ENCODE measurements at regions not wholly inside any gene's neighbourhood (a gene's known extent, or its start where the extent isn't known, plus 50 kb on each side); places are given as distances from the start of the nearest gene placed in this dataset.
"Not testable (repeated sequence)": the region's sequence is repeated elsewhere in the genome, so short reads cannot be mapped to it uniquely, and the experiment has no call there.

DNA sequence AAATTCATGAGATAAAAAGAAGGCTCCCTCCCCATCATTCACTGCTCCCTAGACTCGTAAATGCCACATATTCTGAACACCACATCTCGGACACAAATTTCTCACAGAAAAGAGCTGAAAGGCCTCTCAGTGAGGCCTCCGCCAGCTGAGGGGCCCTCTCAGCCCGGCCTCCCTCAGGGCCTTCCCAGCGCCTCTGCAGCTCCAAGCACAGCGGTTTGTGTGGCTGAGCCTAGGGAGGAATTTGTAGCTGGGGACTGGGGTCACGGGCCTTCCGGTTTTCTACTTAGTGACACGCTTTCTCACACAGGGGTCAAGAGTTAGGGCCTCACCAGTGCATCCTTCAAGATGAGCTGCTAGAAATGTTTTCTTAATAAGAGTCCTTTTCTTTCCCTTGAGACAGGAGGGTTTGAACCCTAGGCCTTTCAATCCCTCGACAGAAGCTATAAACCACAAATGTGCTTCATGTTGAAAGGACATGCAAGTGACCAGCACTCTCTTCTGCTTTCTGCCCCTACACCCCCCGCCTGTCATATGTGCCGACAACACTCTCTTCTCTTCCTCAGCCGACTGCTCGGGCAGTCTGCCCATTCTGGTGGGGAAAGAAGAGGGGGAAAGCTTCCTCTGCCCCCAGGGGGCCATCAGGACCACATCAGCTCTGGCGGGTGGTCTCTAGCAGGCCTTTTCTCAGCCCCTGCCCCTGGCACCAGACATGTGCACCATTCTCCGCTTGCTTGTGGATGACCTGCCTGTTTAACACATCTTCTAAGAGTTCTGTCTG, 104.9 kb downstream of the CHIC2 start:
- Histone ChIP-seq H3K27me3 (ENCODE audit: insufficient read depth, insufficient read length) (no peaks in the 10 kb centered on the region), H3K36me3 (ENCODE audit: insufficient read depth, insufficient read length, low read length) (no peaks in the 10 kb centered on the region), H3K4me3 (ENCODE audit: insufficient read length, low read depth) (no peak overlapping the region), H3K4me1 (ENCODE audit: insufficient read depth, insufficient read length) (no peaks in the 10 kb centered on the region), H3K9me3 (ENCODE audit: insufficient read depth, low read length) (no peaks in the 10 kb centered on the region), H3K9ac (ENCODE audit: insufficient read length, low read depth) (no peak overlapping the region)
- no peak for DNase-seq (ENCODE audit: low read depth, low spot score)
- no peak for TF ChIP-seq SUZ12 (IDR thresholded peaks at IDR 0.05; ENCODE audit: extremely low read depth, insufficient read depth, insufficient read length)
- no peak for TF ChIP-seq YY1 (IDR thresholded peaks at IDR 0.05; ENCODE audit: insufficient read depth, insufficient read length)
- no peak for TF ChIP-seq ZNF274 (IDR thresholded peaks at IDR 0.05; ENCODE audit: low read depth, low read length)

DNA sequence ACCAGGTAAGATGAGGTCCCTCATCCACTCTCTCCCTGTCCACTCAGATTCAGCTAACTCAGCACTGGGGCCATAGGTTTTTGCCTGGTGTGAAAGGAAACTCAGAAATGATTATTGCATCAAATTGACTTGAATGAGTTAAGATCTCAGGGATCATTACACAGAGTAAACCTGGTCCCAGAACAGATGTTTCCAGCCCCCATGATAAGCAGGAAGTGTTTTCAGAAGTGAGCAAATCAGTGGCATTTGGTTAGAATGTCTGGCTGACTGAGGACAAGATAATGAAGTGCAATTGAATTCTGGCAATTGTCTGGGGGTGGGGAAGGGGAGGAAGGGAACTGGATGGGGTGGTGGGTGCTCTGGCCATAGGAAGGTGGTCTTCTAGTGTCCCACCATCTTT, 108.0 kb downstream of the CHIC2 start:
- Histone ChIP-seq H3K4me1 (ENCODE audit: insufficient read depth, insufficient read length) (no peaks in the 10 kb centered on the region), H3K36me3 (ENCODE audit: insufficient read depth, insufficient read length, low read length) (no peaks in the 10 kb centered on the region), H3K27me3 (ENCODE audit: insufficient read depth, insufficient read length) (no peaks in the 10 kb centered on the region), H3K9me3 (ENCODE audit: insufficient read depth, low read length) (no peaks in the 10 kb centered on the region), H3K4me3 (ENCODE audit: insufficient read length, low read depth) (no peak overlapping the region), H3K9ac (ENCODE audit: insufficient read length, low read depth) (no peak overlapping the region)
- DNase-seq (ENCODE audit: low read depth, low spot score): no peak
- TF ChIP-seq SUZ12 (IDR thresholded peaks at IDR 0.05; ENCODE audit: extremely low read depth, insufficient read depth, insufficient read length) (no peak), YY1 (IDR thresholded peaks at IDR 0.05; ENCODE audit: insufficient read depth, insufficient read length) (no peak), ZNF274 (IDR thresholded peaks at IDR 0.05; ENCODE audit: low read depth, low read length) (no peak)

DNA sequence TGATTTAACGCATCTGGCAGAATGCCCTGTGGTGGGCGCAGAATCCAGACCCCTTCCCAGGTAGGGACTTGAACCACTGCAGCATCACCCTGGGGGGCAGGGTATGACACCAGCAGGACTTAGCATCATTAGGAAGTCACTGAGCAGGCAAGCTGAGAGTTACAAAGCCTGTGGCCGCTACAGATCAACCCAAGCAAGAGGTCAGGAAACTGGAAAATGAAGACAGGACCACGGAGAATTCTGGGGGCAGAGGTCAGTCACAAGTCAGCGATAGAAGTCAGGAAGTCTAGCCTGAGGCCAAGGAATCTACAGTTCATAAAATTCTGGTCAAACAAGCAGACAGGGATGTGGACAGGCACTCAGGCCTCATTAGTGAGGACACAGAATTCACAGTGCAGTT, 108.4 kb downstream of the CHIC2 start:
- Histone ChIP-seq H3K27me3 (ENCODE audit: insufficient read depth, insufficient read length) (no peaks in the 10 kb centered on the region), H3K9me3 (ENCODE audit: insufficient read depth, low read length) (no peaks in the 10 kb centered on the region)

DNA sequence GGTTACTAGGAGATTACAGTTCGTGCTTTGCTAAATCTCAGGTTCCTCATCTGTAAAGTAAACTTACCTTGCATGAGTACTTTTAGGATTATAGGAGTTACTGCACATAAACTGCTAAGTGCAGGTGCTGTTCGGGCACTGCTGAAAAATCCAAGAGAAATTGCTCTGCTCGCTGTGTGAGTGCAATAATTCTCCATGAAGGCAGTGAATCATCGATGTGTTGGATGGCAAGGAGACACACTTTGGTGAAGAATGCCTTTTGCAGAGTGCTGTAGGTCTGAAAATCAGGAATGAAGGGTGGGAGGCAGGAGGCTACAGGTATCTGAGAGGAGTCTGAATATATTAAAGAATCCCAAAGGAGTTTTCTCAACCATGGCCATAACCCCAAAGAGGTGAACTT, 113.0 kb downstream of the CHIC2 start:
- no peak overlapping the region for H3K4me3 ChIP-seq (ENCODE audit: insufficient read length, low read depth)
- DNase-seq (ENCODE audit: low read depth, low spot score): no peak
- no peaks in the 10 kb centered on the region for H3K9me3 ChIP-seq (ENCODE audit: insufficient read depth, low read length)
- H3K27me3 ChIP-seq (ENCODE audit: insufficient read depth, insufficient read length): no peaks in the 10 kb centered on the region
- H3K36me3 ChIP-seq (ENCODE audit: insufficient read depth, insufficient read length, low read length): no peaks in the 10 kb centered on the region
- H3K9ac ChIP-seq (ENCODE audit: insufficient read length, low read depth): no peak overlapping the region
- no peaks in the 10 kb centered on the region for H3K4me1 ChIP-seq (ENCODE audit: insufficient read depth, insufficient read length)
- TF ChIP-seq SUZ12 (IDR thresholded peaks at IDR 0.05; ENCODE audit: extremely low read depth, insufficient read depth, insufficient read length) (no peak), ZNF274 (IDR thresholded peaks at IDR 0.05; ENCODE audit: low read depth, low read length) (no peak), YY1 (IDR thresholded peaks at IDR 0.05; ENCODE audit: insufficient read depth, insufficient read length) (no peak)

More for the DNA sequence above, 108.4 kb downstream of the CHIC2 start:
- no peak for TF ChIP-seq SUZ12 (IDR thresholded peaks at IDR 0.05; ENCODE audit: extremely low read depth, insufficient read depth, insufficient read length)
- TF ChIP-seq ZNF274 (IDR thresholded peaks at IDR 0.05; ENCODE audit: low read depth, low read length): no peak
- TF ChIP-seq YY1 (IDR thresholded peaks at IDR 0.05; ENCODE audit: insufficient read depth, insufficient read length): no peak
- DNase-seq (ENCODE audit: low read depth, low spot score): no peak
- H3K9ac ChIP-seq (ENCODE audit: insufficient read length, low read depth): no peak overlapping the region
- H3K4me1 ChIP-seq (ENCODE audit: insufficient read depth, insufficient read length): no peaks in the 10 kb centered on the region
- H3K4me3 ChIP-seq (ENCODE audit: insufficient read length, low read depth): no peak overlapping the region
- H3K36me3 ChIP-seq (ENCODE audit: insufficient read depth, insufficient read length, low read length): no peaks in the 10 kb centered on the region

DNA sequence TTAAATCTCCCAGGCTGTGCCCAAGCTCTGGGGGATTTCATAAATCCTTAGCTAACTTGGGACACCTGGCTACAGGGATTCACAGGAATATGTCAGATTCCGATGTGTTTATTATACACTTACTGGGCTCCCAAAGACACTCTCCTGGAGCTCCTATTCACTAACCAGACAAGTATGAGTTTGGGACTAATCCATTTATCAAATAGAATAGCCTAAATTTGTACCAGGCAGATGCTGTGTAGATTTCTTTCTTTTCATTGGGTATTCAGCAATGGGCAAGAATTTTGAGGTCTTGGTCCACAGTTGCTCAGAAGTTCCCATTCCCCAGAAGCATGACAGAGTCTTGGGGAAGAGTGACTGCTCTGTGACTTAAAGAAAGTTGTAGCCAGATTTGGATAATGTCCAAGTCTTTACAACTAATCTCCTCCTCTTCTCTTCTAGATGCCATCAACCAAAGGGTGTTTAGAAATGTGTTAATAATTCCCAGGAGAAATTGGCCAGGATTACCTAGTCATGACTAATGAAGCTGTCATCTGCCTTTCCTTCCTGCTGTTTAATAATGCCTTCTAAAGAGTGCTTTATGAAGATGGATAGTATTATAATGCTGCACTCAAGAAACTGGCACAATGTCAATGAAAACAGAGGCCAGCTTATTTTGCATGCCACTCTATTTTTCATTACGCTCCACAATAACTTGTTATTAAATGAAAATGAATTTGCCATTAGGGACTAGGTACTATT, 120.9 kb downstream of the CHIC2 start:
- H3K4me1 ChIP-seq (ENCODE audit: insufficient read depth, insufficient read length): no peaks in the 10 kb centered on the region
- H3K9ac ChIP-seq (ENCODE audit: insufficient read length, low read depth): no peak overlapping the region
- no peak for DNase-seq (ENCODE audit: low read depth, low spot score)
- no peaks in the 10 kb centered on the region for H3K9me3 ChIP-seq (ENCODE audit: insufficient read depth, low read length)
- no peak overlapping the region for H3K4me3 ChIP-seq (ENCODE audit: insufficient read length, low read depth)
- H3K27me3 ChIP-seq (ENCODE audit: insufficient read depth, insufficient read length): no peaks in the 10 kb centered on the region
- no peaks in the 10 kb centered on the region for H3K36me3 ChIP-seq (ENCODE audit: insufficient read depth, insufficient read length, low read length)
- no peak for TF ChIP-seq ZNF274 (IDR thresholded peaks at IDR 0.05; ENCODE audit: low read depth, low read length)
- TF ChIP-seq SUZ12 (IDR thresholded peaks at IDR 0.05; ENCODE audit: extremely low read depth, insufficient read depth, insufficient read length): no peak
- TF ChIP-seq YY1 (IDR thresholded peaks at IDR 0.05; ENCODE audit: insufficient read depth, insufficient read length): no peak

DNA sequence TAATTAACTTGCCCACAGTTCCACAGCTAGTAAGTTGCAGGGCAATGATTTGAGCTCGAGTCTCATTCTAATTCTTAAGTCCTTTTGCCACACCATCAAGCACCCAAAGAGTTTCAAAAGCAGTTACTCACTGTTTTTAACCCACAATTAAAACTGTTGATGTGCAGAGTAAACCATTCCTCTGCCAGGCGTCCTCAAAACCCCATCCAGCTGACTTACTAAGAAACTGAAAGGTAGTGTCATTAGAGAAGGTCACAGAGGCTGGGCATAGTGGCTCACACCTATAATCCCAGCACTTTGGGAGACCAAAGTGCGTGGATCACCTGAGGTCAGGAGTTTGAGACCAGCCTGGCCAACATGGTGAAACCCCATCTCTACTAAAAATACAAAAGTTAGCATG, 121.7 kb downstream of the CHIC2 start:
- no peaks in the 10 kb centered on the region for H3K36me3 ChIP-seq (ENCODE audit: insufficient read depth, insufficient read length, low read length)
- no peak overlapping the region for H3K9ac ChIP-seq (ENCODE audit: insufficient read length, low read depth)
- no peaks in the 10 kb centered on the region for H3K4me1 ChIP-seq (ENCODE audit: insufficient read depth, insufficient read length)
- no peak for DNase-seq (ENCODE audit: low read depth, low spot score)
- H3K9me3 ChIP-seq (ENCODE audit: insufficient read depth, low read length): no peaks in the 10 kb centered on the region
- TF ChIP-seq SUZ12 (IDR thresholded peaks at IDR 0.05; ENCODE audit: extremely low read depth, insufficient read depth, insufficient read length): no peak
- no peak for TF ChIP-seq ZNF274 (IDR thresholded peaks at IDR 0.05; ENCODE audit: low read depth, low read length)
- TF ChIP-seq YY1 (IDR thresholded peaks at IDR 0.05; ENCODE audit: insufficient read depth, insufficient read length): no peak
- H3K4me3 ChIP-seq (ENCODE audit: insufficient read length, low read depth): no peak overlapping the region
- H3K27me3 ChIP-seq (ENCODE audit: insufficient read depth, insufficient read length): no peaks in the 10 kb centered on the region

DNA sequence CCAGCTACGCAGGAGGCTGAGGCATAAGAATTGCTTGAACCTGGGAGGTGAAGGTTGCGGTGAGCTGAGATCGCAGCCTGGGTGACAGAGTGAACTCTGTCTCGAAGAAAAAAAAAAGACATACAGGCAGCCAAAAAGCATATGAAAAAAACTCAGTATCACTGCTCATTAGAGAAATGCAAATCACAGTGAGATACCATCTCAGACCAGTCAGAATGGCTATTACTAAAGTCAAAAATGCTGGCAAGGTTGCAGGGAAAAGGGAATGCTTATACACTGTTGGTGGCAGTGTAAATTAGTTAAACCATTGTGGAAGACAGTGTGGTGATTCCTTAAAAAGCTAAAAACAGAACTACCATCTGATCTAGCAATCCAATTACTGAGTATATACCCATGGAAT, 123.1 kb downstream of the CHIC2 start:
- no peaks in the 10 kb centered on the region for H3K4me1 ChIP-seq (ENCODE audit: insufficient read depth, insufficient read length)

DNA sequence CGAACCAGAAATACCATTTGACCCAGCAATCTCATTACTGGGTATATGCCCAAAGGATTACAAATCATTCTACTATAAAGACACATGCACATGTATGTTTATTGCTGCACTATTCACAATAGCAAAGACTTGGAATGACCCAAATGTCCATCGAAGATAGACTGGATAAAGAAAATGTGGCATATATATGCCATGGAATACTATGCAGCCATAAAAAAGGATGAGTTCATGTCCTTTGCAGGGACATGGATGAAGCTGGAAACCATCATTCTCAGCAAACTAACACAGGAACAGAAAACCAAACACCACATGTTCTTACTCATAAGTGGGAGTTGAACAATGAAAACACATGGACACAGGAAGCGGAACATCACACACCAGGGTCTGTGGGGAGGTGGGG, 124.5 kb downstream of the CHIC2 start:
- H3K9me3 ChIP-seq (ENCODE audit: insufficient read depth, low read length); H3K4me3 ChIP-seq (ENCODE audit: insufficient read length, low read depth); H3K27me3 ChIP-seq (ENCODE audit: insufficient read depth, insufficient read length); H3K9ac ChIP-seq (ENCODE audit: insufficient read length, low read depth); DNase-seq (ENCODE audit: low read depth, low spot score); H3K4me1 ChIP-seq (ENCODE audit: insufficient read depth, insufficient read length); H3K36me3 ChIP-seq (ENCODE audit: insufficient read depth, insufficient read length, low read length): not testable (repeated sequence)

More for the DNA sequence above, 123.1 kb downstream of the CHIC2 start:
- no peak for DNase-seq (ENCODE audit: low read depth, low spot score)
- Histone ChIP-seq H3K36me3 (ENCODE audit: insufficient read depth, insufficient read length, low read length) (no peaks in the 10 kb centered on the region), H3K27me3 (ENCODE audit: insufficient read depth, insufficient read length) (no peaks in the 10 kb centered on the region), H3K9me3 (ENCODE audit: insufficient read depth, low read length) (no peaks in the 10 kb centered on the region), H3K9ac (ENCODE audit: insufficient read length, low read depth) (no peak overlapping the region), H3K4me3 (ENCODE audit: insufficient read length, low read depth) (no peak overlapping the region)
- TF ChIP-seq ZNF274 (IDR thresholded peaks at IDR 0.05; ENCODE audit: low read depth, low read length): no peak
- no peak for TF ChIP-seq SUZ12 (IDR thresholded peaks at IDR 0.05; ENCODE audit: extremely low read depth, insufficient read depth, insufficient read length)
- TF ChIP-seq YY1 (IDR thresholded peaks at IDR 0.05; ENCODE audit: insufficient read depth, insufficient read length): no peak
